Limb (tissue), 2 donors: ENCODE measurements at regions not wholly inside any gene's neighbourhood (a gene's known extent, or its start where the extent isn't known, plus 50 kb on each side); places are given as distances from the start of the nearest gene placed in this dataset.

Experiments
- DNase-seq, 2 donors: peaks; one replicate each; pipeline ENCODE4 v3.0.0-alpha.2; 2016; ENCODE audit errors: extremely low spot score in 2 of 2

GRCh38 chr6:16857969-16858592, 96.8 kb upstream of the ATXN1 start:
- DNase-seq = no peak

GRCh38 chr6:16855460-16855859, 94.2 kb upstream of the ATXN1 start:
- no peak for DNase-seq

GRCh38 chr6:16854986-16855385, 93.7 kb upstream of the ATXN1 start:
- DNase-seq = no peak

GRCh38 chr6:16852671-16853070, 91.4 kb upstream of the ATXN1 start:
- no peak for DNase-seq

- DNase-seq = no peak
These were observed 90.5 kb upstream of the ATXN1 start for GRCh38 chr6:16851758-16852157.

- no peak for DNase-seq
These were observed 89.8 kb upstream of the ATXN1 start for GRCh38 chr6:16851044-16851540.

- no peak for DNase-seq
These were observed 89.4 kb upstream of the ATXN1 start for GRCh38 chr6:16850681-16851026.

GRCh38 chr6:16849988-16850680, 88.9 kb upstream of the ATXN1 start:
- DNase-seq = peak in 1 of 2 donors; percentile 38

- no peak for DNase-seq
These were observed 88.2 kb upstream of the ATXN1 start for GRCh38 chr6:16849280-16849987.

GRCh38 chr6:16846399-16846778, 85.1 kb upstream of the ATXN1 start:
- no peak for DNase-seq

- DNase-seq = peak; percentile 45 to 62
These were observed 82.9 kb upstream of the ATXN1 start for GRCh38 chr6:16844183-16844582.

GRCh38 chr6:16842676-16843075, 81.4 kb upstream of the ATXN1 start:
- no peak for DNase-seq

- DNase-seq = no peak
These were observed 80.0 kb upstream of the ATXN1 start for GRCh38 chr6:16841241-16841640.

GRCh38 chr6:16840725-16841124, 79.5 kb upstream of the ATXN1 start:
- DNase-seq = no peak

- no peak for DNase-seq
These were observed 79.0 kb upstream of the ATXN1 start for GRCh38 chr6:16840291-16840690.

GRCh38 chr6:16839631-16840179, 78.4 kb upstream of the ATXN1 start:
- no peak for DNase-seq

- DNase-seq = no peak
These were observed 76.1 kb upstream of the ATXN1 start for GRCh38 chr6:16837217-16837972.

GRCh38 chr6:16836144-16836981, 75.1 kb upstream of the ATXN1 start:
- DNase-seq = peak in 1 of 2 donors; percentile 60

GRCh38 chr6:16834242-16834641, 73.0 kb upstream of the ATXN1 start:
- no peak for DNase-seq

- DNase-seq = no peak
These were observed 71.5 kb upstream of the ATXN1 start for GRCh38 chr6:16832721-16833120.
